Jurkat, Clone E6-1 (cell line): ENCODE measurements at regions not wholly inside any gene's neighbourhood (a gene's known extent, or its start where the extent isn't known, plus 50 kb on each side); places are given as distances from the start of the nearest gene placed in this dataset.
A peak's percentile ranks its signal among the peaks of the same experiment; 100 is the strongest.
"Not testable (repeated sequence)": the region's sequence is repeated elsewhere in the genome, so short reads cannot be mapped to it uniquely, and the experiment has no call there.

ENCODE experiments used
- DNase-seq: peaks from one replicate; pipeline ENCODE4 v3.0.0-alpha.2; 2011; ENCODE audit warnings: low read depth, low spot score
- H3K4me3 ChIP-seq: 2 replicates; pipeline ENCODE4 v1.5.1; 2011; ENCODE audit warnings: mild to moderate bottlenecking, low read length, control low read depth, moderate library complexity

GRCh38 chr13:83825676-83826075 is 56.6 kb downstream of the SLITRK1 start:
- no peak overlapping the region for H3K4me3 ChIP-seq
- DNase-seq: no peak

- no peak for DNase-seq
- no peak overlapping the region for H3K4me3 ChIP-seq
Measured at GRCh38 chr13:83824560-83824959, 57.7 kb downstream of the SLITRK1 start.

GRCh38 chr13:83824120-83824519 is 58.2 kb downstream of the SLITRK1 start:
- no peak for DNase-seq
- H3K4me3 ChIP-seq: no peak overlapping the region

GRCh38 chr13:83819611-83820010 is 62.7 kb downstream of the SLITRK1 start:
- H3K4me3 ChIP-seq: no peak overlapping the region
- DNase-seq: no peak

- no peak overlapping the region for H3K4me3 ChIP-seq
- no peak for DNase-seq
Measured at GRCh38 chr13:83819156-83819555, 63.1 kb downstream of the SLITRK1 start.

- no peak overlapping the region for H3K4me3 ChIP-seq
- DNase-seq: no peak
Measured at GRCh38 chr13:83816081-83816480, 66.2 kb downstream of the SLITRK1 start.

- no peak overlapping the region for H3K4me3 ChIP-seq
- no peak for DNase-seq
Measured at GRCh38 chr13:83815598-83815997, 66.7 kb downstream of the SLITRK1 start.

GRCh38 chr13:83810136-83810535 is 72.1 kb downstream of the SLITRK1 start:
- DNase-seq: no peak
- no peak overlapping the region for H3K4me3 ChIP-seq

GRCh38 chr13:83804356-83804962 is 77.8 kb downstream of the SLITRK1 start:
- DNase-seq: no peak
- no peak overlapping the region for H3K4me3 ChIP-seq

- no peak overlapping the region for H3K4me3 ChIP-seq
- no peak for DNase-seq
Measured at GRCh38 chr13:83798731-83799130, 83.5 kb downstream of the SLITRK1 start.

- DNase-seq: no peak
- no peak overlapping the region for H3K4me3 ChIP-seq
Measured at GRCh38 chr13:83796364-83796763, 85.9 kb downstream of the SLITRK1 start.

GRCh38 chr13:83794583-83794982 is 87.7 kb downstream of the SLITRK1 start:
- H3K4me3 ChIP-seq: no peak overlapping the region
- no peak for DNase-seq

GRCh38 chr13:83780227-83780626 is 102.0 kb downstream of the SLITRK1 start:
- H3K4me3 ChIP-seq: no peak overlapping the region
- peak; percentile 42 for DNase-seq

- no peak overlapping the region for H3K4me3 ChIP-seq
- no peak for DNase-seq
Measured at GRCh38 chr13:83773961-83774360, 108.3 kb downstream of the SLITRK1 start.

- H3K4me3 ChIP-seq: no peak overlapping the region
- no peak for DNase-seq
Measured at GRCh38 chr13:83765796-83766195, 116.5 kb downstream of the SLITRK1 start.

GRCh38 chr13:83761631-83762030 is 120.6 kb downstream of the SLITRK1 start:
- H3K4me3 ChIP-seq: no peak overlapping the region
- DNase-seq: no peak

GRCh38 chr13:83755210-83755609 is 127.1 kb downstream of the SLITRK1 start:
- not testable (repeated sequence) for DNase-seq, H3K4me3 ChIP-seq

- H3K4me3 ChIP-seq: no peak overlapping the region
- DNase-seq: no peak
Measured at GRCh38 chr13:83753912-83754624, 128.2 kb downstream of the SLITRK1 start.

GRCh38 chr13:83752141-83752540 is 130.1 kb downstream of the SLITRK1 start:
- no peak overlapping the region for H3K4me3 ChIP-seq
- no peak for DNase-seq

- DNase-seq: no peak
- no peak overlapping the region for H3K4me3 ChIP-seq
Measured at GRCh38 chr13:83740622-83741021, 141.7 kb downstream of the SLITRK1 start.

GRCh38 chr13:83738407-83738806 is 143.9 kb downstream of the SLITRK1 start:
- DNase-seq: no peak
- H3K4me3 ChIP-seq: no peak overlapping the region
